22Rv1 (cell line): ENCODE measurements at regions not wholly inside any gene's neighbourhood (a gene's known extent, or its start where the extent isn't known, plus 50 kb on each side); places are given as distances from the start of the nearest gene placed in this dataset.

Experiments used
- H3K27ac ChIP-seq: fragments of 450-650 bp; 2 replicates; pipeline ENCODE4 v1.5.1; 2017
- ZFX ChIP-seq: fragments of 450-650 bp; IDR thresholded peaks from 2 replicates; pipeline ENCODE4 v1.6.1; 2017; ENCODE audit warnings: antibody characterized with exemption, borderline replicate concordance
- TF ChIP-seq, protein P1 (sequence below): fragments of 450-650 bp; IDR thresholded peaks from 2 replicates; pipeline ENCODE4 v1.5.1; 2017; ENCODE audit warnings: mild to moderate bottlenecking

DNA sequence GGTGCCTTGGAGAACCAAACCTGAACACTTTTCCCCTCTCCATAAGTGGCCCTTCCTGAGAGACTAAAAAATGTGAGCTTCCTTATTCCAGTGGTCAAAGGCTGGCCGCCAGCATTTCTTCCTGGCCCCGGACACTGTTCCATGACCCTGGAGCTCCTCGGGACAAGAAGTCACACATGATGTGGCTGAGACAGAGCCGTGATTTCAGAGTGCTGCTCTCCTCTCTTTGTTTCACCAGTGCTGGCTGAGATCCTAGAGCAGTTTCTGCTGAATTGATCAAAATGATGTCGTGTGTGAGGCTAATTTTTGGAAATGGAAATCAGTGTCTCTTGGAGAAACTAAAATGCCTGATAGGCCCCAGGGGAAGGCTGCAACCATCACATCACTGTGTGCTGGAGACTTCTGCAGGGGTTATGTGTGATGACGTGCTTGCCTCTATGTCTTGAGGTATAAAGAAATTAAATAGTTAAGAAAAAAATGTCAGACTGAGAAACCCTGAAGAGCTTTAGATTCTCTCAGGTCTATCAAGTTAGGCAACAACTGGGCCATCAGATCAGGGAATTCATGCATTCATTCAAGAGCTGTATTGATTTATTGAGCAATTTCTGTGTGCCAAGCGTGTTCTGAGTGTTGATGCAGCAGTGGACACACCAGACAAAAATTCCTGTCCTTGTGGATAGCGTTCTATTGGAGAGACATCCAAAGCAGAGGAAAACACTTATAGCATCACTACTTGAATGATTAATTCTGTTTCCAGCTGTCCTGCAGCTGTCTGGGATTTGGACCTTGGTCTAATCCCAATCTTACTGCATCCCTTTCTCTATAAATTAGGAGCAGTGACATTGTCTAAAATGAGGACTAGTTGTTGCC lies 72.7 kb upstream of the CCN6 start:
- no peak overlapping the region for H3K27ac ChIP-seq
- TF ChIP-seq ZFX = no peak
- TF ChIP-seq, protein P1, sequence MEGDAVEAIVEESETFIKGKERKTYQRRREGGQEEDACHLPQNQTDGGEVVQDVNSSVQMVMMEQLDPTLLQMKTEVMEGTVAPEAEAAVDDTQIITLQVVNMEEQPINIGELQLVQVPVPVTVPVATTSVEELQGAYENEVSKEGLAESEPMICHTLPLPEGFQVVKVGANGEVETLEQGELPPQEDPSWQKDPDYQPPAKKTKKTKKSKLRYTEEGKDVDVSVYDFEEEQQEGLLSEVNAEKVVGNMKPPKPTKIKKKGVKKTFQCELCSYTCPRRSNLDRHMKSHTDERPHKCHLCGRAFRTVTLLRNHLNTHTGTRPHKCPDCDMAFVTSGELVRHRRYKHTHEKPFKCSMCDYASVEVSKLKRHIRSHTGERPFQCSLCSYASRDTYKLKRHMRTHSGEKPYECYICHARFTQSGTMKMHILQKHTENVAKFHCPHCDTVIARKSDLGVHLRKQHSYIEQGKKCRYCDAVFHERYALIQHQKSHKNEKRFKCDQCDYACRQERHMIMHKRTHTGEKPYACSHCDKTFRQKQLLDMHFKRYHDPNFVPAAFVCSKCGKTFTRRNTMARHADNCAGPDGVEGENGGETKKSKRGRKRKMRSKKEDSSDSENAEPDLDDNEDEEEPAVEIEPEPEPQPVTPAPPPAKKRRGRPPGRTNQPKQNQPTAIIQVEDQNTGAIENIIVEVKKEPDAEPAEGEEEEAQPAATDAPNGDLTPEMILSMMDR = no peak

DNA sequence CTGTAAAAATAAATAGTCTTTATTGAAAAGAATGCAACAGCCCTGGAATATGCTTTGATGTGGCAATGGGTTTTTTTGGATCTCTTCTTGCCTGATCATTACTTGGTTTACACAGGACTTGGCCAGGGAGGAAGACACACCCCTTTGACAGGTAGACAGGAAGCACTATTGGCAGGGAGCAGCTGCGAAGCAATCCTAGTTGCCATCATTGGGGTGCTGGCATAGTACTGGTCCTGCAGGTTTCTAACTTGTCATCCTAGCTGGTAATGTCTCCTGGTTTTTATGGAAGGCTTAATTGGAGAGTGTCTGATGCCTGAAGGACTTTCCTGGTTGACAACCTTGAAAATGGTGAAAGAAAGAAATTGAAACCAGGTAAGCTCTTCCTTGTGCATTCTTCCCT lies 71.2 kb upstream of the CCN6 start:
- TF ChIP-seq ZFX = no peak
- TF ChIP-seq, protein P1 = no peak
- no peak overlapping the region for H3K27ac ChIP-seq

DNA sequence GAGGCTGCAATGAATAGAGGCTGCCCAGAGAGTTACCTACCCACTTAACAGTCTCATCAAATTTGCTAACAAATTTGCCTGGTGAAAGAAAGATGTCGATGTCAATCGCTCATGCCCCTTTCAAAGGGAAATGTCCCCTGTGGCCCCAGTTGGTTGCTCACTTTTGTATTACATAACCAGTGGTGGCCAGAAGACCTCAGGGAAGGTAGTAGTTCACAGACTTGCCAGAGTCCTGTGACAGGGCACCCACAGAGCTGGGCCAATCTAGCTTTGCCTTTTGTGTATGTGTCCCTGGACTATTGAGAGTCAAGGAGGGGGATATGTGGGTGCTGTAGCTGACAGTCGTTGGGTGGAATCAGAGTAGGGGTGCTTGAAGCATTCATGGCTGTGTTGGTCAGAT lies 70.7 kb upstream of the CCN6 start:
- no peak overlapping the region for H3K27ac ChIP-seq
- no peak for TF ChIP-seq ZFX
- TF ChIP-seq, protein P1 = no peak

DNA sequence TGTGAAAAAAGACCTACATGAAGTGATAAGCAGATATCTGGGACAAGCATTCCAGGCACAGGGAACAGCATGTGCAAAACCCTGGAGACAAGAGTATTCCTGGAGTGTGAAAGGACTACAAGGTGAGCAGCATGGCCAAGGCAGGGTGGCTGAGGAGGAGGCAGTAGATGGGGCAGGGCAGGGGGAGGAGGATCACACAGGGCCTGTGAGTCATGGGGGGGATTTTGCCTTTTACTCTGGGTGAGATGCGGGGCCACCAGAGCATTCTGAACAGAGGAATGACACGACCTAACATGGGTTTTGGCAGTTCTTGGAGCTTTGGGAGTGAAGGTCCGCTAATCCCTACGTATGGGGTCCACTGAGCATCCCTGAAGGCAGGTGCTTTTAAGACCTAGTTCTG lies 69.8 kb upstream of the CCN6 start:
- H3K27ac ChIP-seq = no peak overlapping the region
- TF ChIP-seq, protein P1 = no peak
- no peak for TF ChIP-seq ZFX

DNA sequence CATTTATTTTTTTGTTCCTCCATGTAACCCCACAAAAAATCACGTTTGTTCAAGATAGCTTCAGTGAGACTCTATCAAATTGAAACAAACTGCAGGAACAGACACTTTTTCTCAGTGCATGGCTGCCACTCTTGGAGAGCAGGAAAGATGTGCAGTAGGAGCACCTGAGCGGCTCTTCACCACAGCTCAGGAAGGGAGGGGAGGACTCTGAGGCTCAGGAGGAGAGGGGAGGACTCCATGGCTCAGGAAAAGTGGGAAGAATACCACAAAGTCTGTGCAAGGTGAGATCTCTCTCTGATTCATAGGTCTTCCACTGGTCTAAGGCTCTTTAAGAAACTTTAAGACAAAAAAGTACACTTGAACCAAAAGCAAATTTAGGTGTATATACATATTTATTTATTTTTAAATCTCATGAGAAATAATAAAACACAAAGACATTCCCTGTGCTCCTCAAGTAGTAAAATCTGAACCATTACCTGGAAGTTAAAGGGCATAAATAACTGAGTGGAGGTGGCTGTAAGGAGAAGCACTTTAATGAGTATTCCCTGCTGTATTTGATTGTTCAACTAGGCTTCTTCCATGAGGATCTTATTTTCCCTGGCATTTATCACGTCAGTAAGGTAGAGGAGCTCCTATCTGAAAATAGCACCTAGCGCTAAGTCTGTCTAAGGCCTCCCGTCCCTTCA lies 69.2 kb upstream of the CCN6 start:
- no peak for TF ChIP-seq ZFX
- TF ChIP-seq, protein P1 = no peak
- H3K27ac ChIP-seq = no peak overlapping the region

DNA sequence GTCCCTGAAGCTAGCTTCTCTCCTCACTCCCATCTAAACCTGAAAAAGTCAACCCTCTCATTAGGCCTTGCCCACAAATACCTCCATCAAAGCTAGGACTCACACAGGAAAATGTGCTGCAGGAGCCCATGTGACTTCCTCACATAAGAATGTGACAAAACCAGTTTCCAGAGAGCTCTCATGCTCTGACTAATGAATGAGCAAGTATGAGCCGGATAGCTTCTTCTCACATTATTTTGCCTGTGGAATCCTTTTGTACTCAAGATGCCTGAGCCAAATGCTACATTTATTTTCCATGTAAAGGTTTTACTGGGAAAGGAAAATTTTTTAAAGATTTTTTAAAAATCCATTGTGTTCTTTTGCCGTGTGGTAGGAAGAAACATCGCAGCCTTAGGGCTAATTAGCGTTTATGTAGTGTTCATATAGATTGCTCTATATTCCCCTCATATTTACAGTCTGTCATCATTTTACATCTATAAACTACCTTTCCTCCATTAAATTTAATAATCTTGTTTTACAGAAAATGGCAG lies 68.6 kb upstream of the CCN6 start:
- no peak for TF ChIP-seq ZFX
- TF ChIP-seq, protein P1 = no peak
- no peak overlapping the region for H3K27ac ChIP-seq

DNA sequence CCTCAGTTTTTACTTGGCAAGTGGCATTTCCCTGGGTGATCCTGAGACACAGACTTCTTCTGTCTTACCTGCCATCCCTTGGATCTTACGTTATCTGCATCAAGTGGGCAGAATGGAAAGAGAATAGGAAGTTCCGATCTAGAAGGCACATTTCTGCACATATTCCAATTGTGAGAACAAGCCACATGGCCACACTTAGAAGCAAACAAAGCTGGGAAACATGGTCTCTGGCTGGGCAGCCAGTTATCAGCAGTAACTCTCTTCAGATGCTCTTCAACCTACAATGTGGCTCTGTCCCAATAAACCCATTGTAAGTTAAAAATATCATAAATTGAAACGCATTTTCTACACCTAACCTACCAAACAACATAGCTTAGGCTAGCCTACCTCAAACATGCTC lies 67.3 kb upstream of the CCN6 start:
- TF ChIP-seq, protein P1 = no peak
- TF ChIP-seq ZFX = no peak
- no peak overlapping the region for H3K27ac ChIP-seq
